DLD1 (cell line): ENCODE measurements at regions not wholly inside any gene's neighbourhood (a gene's known extent, or its start where the extent isn't known, plus 50 kb on each side); places are given as distances from the start of the nearest gene placed in this dataset.

Experiments
- in situ Hi-C: cut with HindIII; loops from 2 replicates; pipeline ENCODE4 v1.10.0; 2017; ENCODE audit warnings: low sequenced_read_pairs

- in situ Hi-C loops = loop anchor here (5.0 kb wide), 1 partner anchor 94 kb away; no protein-coding TSS in a partner anchor
Measured at GRCh38 chr5:61596265-61596664, 264.2 kb downstream of the ZSWIM6 start.

- in situ Hi-C loops = loop anchor here (5.0 kb wide), 1 partner anchor 95 kb away; no protein-coding TSS in a partner anchor
Measured at GRCh38 chr5:61597684-61598083, 265.6 kb downstream of the ZSWIM6 start.

GRCh38 chr5:61598126-61598525, 266.1 kb downstream of the ZSWIM6 start:
- in situ Hi-C loops = loop anchor here (5.0 kb wide), 1 partner anchor 96 kb away; no protein-coding TSS in a partner anchor

- in situ Hi-C loops = loop anchor here (5.0 kb wide), 1 partner anchor 97 kb away; no protein-coding TSS in a partner anchor
Measured at GRCh38 chr5:61599370-61600122, 267.5 kb downstream of the ZSWIM6 start.

- in situ Hi-C loops = no loop called here
Measured at GRCh38 chr5:61600123-61600444, 268.0 kb downstream of the ZSWIM6 start.

- in situ Hi-C loops = no loop called here
Measured at GRCh38 chr5:61600945-61601511, 269.0 kb downstream of the ZSWIM6 start.

GRCh38 chr5:61603211-61603908, 271.3 kb downstream of the ZSWIM6 start:
- in situ Hi-C loops = no loop called here

- in situ Hi-C loops = no loop called here
Measured at GRCh38 chr5:61604076-61605025, 272.3 kb downstream of the ZSWIM6 start.

GRCh38 chr5:61609840-61610677, 278.0 kb downstream of the ZSWIM6 start:
- in situ Hi-C loops = no loop called here

- in situ Hi-C loops = no loop called here
Measured at GRCh38 chr5:61610678-61611024, 278.6 kb downstream of the ZSWIM6 start.

GRCh38 chr5:61612431-61612830, 280.4 kb downstream of the ZSWIM6 start:
- in situ Hi-C loops = no loop called here

GRCh38 chr5:61613679-61614078, 281.6 kb downstream of the ZSWIM6 start:
- in situ Hi-C loops = no loop called here

GRCh38 chr5:61614606-61615005, 282.5 kb downstream of the ZSWIM6 start:
- in situ Hi-C loops = no loop called here

- in situ Hi-C loops = no loop called here
Measured at GRCh38 chr5:61617039-61617438, 285.0 kb downstream of the ZSWIM6 start.

GRCh38 chr5:61617995-61618525, 286.0 kb downstream of the ZSWIM6 start:
- in situ Hi-C loops = no loop called here

- in situ Hi-C loops = no loop called here
Measured at GRCh38 chr5:61618577-61618976, 286.5 kb downstream of the ZSWIM6 start.

- in situ Hi-C loops = no loop called here
Measured at GRCh38 chr5:61619289-61619688, 287.2 kb downstream of the ZSWIM6 start.

GRCh38 chr5:61619777-61620518, 287.9 kb downstream of the ZSWIM6 start:
- in situ Hi-C loops = no loop called here

GRCh38 chr5:61620699-61621182, 288.7 kb downstream of the ZSWIM6 start:
- in situ Hi-C loops = no loop called here
